ENCODE measurements at regions not wholly inside any gene's neighbourhood (a gene's known extent, or its start where the extent isn't known, plus 50 kb on each side); places are given as distances from the start of the nearest gene placed in this dataset.

- in situ Hi-C loops (cut with HindIII; ENCODE audit: low sequenced_read_pairs) = no loop called here
- DNase-seq (ENCODE audit: low read depth) = no peak
- no peak for TF ChIP-seq CTCF (IDR thresholded peaks at IDR 0.05; ENCODE audit: low read depth, low read length, missing control alignments)
Observed at GRCh38 chr12:75840994-75841355, 190.6 kb downstream of the PHLDA1 start.

GRCh38 chr12:75838309-75838708 lies 193.3 kb downstream of the PHLDA1 start:
- in situ Hi-C loops (cut with HindIII; ENCODE audit: low sequenced_read_pairs) = no loop called here
- no peak for TF ChIP-seq CTCF (IDR thresholded peaks at IDR 0.05; ENCODE audit: low read depth, low read length, missing control alignments)
- no peak overlapping the region for H3K4me3 ChIP-seq (ENCODE audit: low read depth, low read length)
- no peak for DNase-seq (ENCODE audit: low read depth)

More at GRCh38 chr12:75840994-75841355, 190.6 kb downstream of the PHLDA1 start:
- no peak overlapping the region for H3K4me3 ChIP-seq (ENCODE audit: low read depth, low read length)

GRCh38 chr12:75837700-75838099 lies 193.9 kb downstream of the PHLDA1 start:
- in situ Hi-C loops (cut with HindIII; ENCODE audit: low sequenced_read_pairs) = no loop called here
- TF ChIP-seq CTCF (IDR thresholded peaks at IDR 0.05; ENCODE audit: low read depth, low read length, missing control alignments) = no peak
- no peak for DNase-seq (ENCODE audit: low read depth)
- H3K4me3 ChIP-seq (ENCODE audit: low read depth, low read length) = no peak overlapping the region

- in situ Hi-C loops (cut with HindIII; ENCODE audit: low sequenced_read_pairs) = no loop called here
- DNase-seq (ENCODE audit: low read depth) = no peak
- H3K4me3 ChIP-seq (ENCODE audit: low read depth, low read length) = no peak overlapping the region
- TF ChIP-seq CTCF (IDR thresholded peaks at IDR 0.05; ENCODE audit: low read depth, low read length, missing control alignments) = no peak
Observed at GRCh38 chr12:75836533-75836932, 195.0 kb downstream of the PHLDA1 start.

GRCh38 chr12:75834591-75834990 lies 197.0 kb downstream of the PHLDA1 start:
- DNase-seq (ENCODE audit: low read depth) = no peak
- no peak overlapping the region for H3K4me3 ChIP-seq (ENCODE audit: low read depth, low read length)
- TF ChIP-seq CTCF (IDR thresholded peaks at IDR 0.05; ENCODE audit: low read depth, low read length, missing control alignments) = no peak
- in situ Hi-C loops (cut with HindIII; ENCODE audit: low sequenced_read_pairs) = no loop called here

- TF ChIP-seq CTCF (IDR thresholded peaks at IDR 0.05; ENCODE audit: low read depth, low read length, missing control alignments) = no peak
- DNase-seq (ENCODE audit: low read depth) = no peak
- H3K4me3 ChIP-seq (ENCODE audit: low read depth, low read length) = no peak overlapping the region
- in situ Hi-C loops (cut with HindIII; ENCODE audit: low sequenced_read_pairs) = no loop called here
Observed at GRCh38 chr12:75833268-75833667, 198.3 kb downstream of the PHLDA1 start.

GRCh38 chr12:75831402-75831801 lies 200.2 kb downstream of the PHLDA1 start:
- in situ Hi-C loops (cut with HindIII; ENCODE audit: low sequenced_read_pairs) = no loop called here
- TF ChIP-seq CTCF (IDR thresholded peaks at IDR 0.05; ENCODE audit: low read depth, low read length, missing control alignments) = no peak
- H3K4me3 ChIP-seq (ENCODE audit: low read depth, low read length) = no peak overlapping the region
- no peak for DNase-seq (ENCODE audit: low read depth)

Measured in astrocyte of the cerebellum (primary cell).